GM12878 (cell line): ENCODE measurements at regions not wholly inside any gene's neighbourhood (a gene's known extent, or its start where the extent isn't known, plus 50 kb on each side); places are given as distances from the start of the nearest gene placed in this dataset.

Source experiments
- BACH1 ChIP-seq: fragments of 450-650 bp; IDR thresholded peaks from 2 replicates; pipeline ENCODE4 v1.6.1; 2017; ENCODE audit warnings: mild to moderate bottlenecking, borderline replicate concordance
- BMI1 ChIP-seq: fragments of 450-650 bp; IDR thresholded peaks from 2 replicates; pipeline ENCODE4 v1.6.1; 2016; ENCODE audit warnings: mild to moderate bottlenecking, moderate library complexity, borderline replicate concordance
- ESRRA ChIP-seq: IDR thresholded peaks from 2 replicates; pipeline ENCODE4 v1.6.1; 2012; ENCODE audit warnings: mild to moderate bottlenecking, low read length, improper control_type of control experiment
- GATAD2B ChIP-seq: fragments of 450-650 bp; conservative IDR thresholded peaks from 2 replicates; pipeline ENCODE4 v1.6.1; 2017; ENCODE audit warnings: low read depth, mild to moderate bottlenecking, moderate library complexity
- HCFC1 ChIP-seq: fragments of 150-350 bp; IDR thresholded peaks from 2 replicates; pipeline ENCODE4 v1.6.1; 2014; ENCODE audit warnings: low read length
- HDAC2 ChIP-seq: fragments of 200-600 bp; sonication (generic); IDR thresholded peaks from 2 replicates; pipeline ENCODE4 v1.6.1; 2017
- HDGF ChIP-seq: fragments of 450-650 bp; IDR thresholded peaks from 2 replicates; pipeline ENCODE4 v1.6.1; 2016; ENCODE audit warnings: antibody characterized with exemption
- MYB ChIP-seq: fragments of 150-350 bp; IDR thresholded peaks from 2 replicates; pipeline ENCODE4 v1.6.1; 2014; ENCODE audit warnings: mild to moderate bottlenecking, low read depth, low read length, borderline replicate concordance
- NR2C1 ChIP-seq: fragments of 450-650 bp; IDR thresholded peaks from 2 replicates; pipeline ENCODE4 v1.6.1; 2017; ENCODE audit warnings: antibody characterized with exemption, mild to moderate bottlenecking, moderate library complexity
- NR2F1 ChIP-seq: fragments of 450-650 bp; conservative IDR thresholded peaks from 2 replicates; pipeline ENCODE4 v1.6.1; 2017; ENCODE audit warnings: mild to moderate bottlenecking
- POLR2AphosphoS2 ChIP-seq: IDR thresholded peaks from 2 replicates; pipeline ENCODE4 v1.6.1; 2011; ENCODE audit warnings: low read depth, mild to moderate bottlenecking, low read length, improper control_type of control experiment, moderate library complexity
- RCOR1 ChIP-seq: conservative IDR thresholded peaks from 2 replicates; pipeline ENCODE4 v1.6.1; 2012; ENCODE audit warnings: low read depth, low read length, improper control_type of control experiment
- SIX5 ChIP-seq: IDR thresholded peaks from 2 replicates; pipeline ENCODE4 v1.6.1; 2011; ENCODE audit warnings: mild to moderate bottlenecking, low read depth, low read length, moderate library complexity; ENCODE audit not compliant: severe bottlenecking
- SMAD5 ChIP-seq: IDR thresholded peaks from 2 replicates; pipeline ENCODE4 v1.6.1; 2016; ENCODE audit warnings: antibody characterized with exemption, low read depth
- STAT1 ChIP-seq: fragments of 450-650 bp; conservative IDR thresholded peaks from 2 replicates; pipeline ENCODE4 v1.6.1; 2014; ENCODE audit warnings: antibody characterized with exemption, mild to moderate bottlenecking
- TCF7 ChIP-seq: IDR thresholded peaks from 2 replicates; pipeline ENCODE4 v1.6.1; 2014; ENCODE audit warnings: antibody characterized with exemption, borderline replicate concordance
- ZSCAN29 ChIP-seq: fragments of 450-650 bp; IDR thresholded peaks from 2 replicates; pipeline ENCODE4 v1.6.1; 2017; ENCODE audit warnings: mild to moderate bottlenecking, moderate library complexity
- TF ChIP-seq, protein P1 (sequence below): IDR thresholded peaks from 2 replicates; pipeline ENCODE4 v1.6.1; 2012; ENCODE audit warnings: improper control_type of control experiment, low read depth, low read length; ENCODE audit not compliant: insufficient replicate concordance
- TF ChIP-seq, protein P2 (sequence below): IDR thresholded peaks from 2 replicates; pipeline ENCODE4 v1.6.1; 2012; ENCODE audit warnings: mild to moderate bottlenecking, low read depth, low read length
- TF ChIP-seq, protein P3 (sequence below): IDR thresholded peaks from 2 replicates; pipeline ENCODE4 v1.6.1; 2011; ENCODE audit warnings: borderline replicate concordance, low read depth, mild to moderate bottlenecking, moderate library complexity, low read length; ENCODE audit not compliant: insufficient read depth, poor library complexity, severe bottlenecking

DNA sequence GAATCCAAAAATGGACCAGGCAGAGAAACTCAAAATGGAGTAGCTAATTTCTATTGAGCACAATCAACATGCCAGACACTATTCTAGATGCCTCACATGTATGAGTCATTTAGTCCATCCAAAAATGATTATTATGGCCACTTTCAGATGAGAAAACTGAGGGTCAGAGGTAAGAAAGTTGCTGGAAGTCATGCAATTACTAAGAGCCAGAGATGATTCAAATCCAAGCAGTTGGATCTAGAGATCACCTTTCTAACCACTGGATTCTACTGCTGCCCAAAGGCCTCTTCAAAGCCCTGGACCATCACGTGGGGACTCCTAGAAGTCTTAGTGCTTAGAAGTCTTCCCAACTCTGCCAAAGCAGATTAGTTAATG is 51.8 kb upstream of the HMHB1 start (continued):
- TF ChIP-seq, protein P1, sequence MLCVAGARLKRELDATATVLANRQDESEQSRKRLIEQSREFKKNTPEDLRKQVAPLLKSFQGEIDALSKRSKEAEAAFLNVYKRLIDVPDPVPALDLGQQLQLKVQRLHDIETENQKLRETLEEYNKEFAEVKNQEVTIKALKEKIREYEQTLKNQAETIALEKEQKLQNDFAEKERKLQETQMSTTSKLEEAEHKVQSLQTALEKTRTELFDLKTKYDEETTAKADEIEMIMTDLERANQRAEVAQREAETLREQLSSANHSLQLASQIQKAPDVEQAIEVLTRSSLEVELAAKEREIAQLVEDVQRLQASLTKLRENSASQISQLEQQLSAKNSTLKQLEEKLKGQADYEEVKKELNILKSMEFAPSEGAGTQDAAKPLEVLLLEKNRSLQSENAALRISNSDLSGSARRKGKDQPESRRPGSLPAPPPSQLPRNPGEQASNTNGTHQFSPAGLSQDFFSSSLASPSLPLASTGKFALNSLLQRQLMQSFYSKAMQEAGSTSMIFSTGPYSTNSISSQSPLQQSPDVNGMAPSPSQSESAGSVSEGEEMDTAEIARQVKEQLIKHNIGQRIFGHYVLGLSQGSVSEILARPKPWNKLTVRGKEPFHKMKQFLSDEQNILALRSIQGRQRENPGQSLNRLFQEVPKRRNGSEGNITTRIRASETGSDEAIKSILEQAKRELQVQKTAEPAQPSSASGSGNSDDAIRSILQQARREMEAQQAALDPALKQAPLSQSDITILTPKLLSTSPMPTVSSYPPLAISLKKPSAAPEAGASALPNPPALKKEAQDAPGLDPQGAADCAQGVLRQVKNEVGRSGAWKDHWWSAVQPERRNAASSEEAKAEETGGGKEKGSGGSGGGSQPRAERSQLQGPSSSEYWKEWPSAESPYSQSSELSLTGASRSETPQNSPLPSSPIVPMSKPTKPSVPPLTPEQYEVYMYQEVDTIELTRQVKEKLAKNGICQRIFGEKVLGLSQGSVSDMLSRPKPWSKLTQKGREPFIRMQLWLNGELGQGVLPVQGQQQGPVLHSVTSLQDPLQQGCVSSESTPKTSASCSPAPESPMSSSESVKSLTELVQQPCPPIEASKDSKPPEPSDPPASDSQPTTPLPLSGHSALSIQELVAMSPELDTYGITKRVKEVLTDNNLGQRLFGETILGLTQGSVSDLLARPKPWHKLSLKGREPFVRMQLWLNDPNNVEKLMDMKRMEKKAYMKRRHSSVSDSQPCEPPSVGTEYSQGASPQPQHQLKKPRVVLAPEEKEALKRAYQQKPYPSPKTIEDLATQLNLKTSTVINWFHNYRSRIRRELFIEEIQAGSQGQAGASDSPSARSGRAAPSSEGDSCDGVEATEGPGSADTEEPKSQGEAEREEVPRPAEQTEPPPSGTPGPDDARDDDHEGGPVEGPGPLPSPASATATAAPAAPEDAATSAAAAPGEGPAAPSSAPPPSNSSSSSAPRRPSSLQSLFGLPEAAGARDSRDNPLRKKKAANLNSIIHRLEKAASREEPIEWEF, result no peak
- no peak for TF ChIP-seq HCFC1
- TF ChIP-seq RCOR1, result no peak
- no peak for TF ChIP-seq SMAD5
- TF ChIP-seq TCF7, result peak; percentile 76
- no peak for TF ChIP-seq HDGF
- TF ChIP-seq, protein P2, sequence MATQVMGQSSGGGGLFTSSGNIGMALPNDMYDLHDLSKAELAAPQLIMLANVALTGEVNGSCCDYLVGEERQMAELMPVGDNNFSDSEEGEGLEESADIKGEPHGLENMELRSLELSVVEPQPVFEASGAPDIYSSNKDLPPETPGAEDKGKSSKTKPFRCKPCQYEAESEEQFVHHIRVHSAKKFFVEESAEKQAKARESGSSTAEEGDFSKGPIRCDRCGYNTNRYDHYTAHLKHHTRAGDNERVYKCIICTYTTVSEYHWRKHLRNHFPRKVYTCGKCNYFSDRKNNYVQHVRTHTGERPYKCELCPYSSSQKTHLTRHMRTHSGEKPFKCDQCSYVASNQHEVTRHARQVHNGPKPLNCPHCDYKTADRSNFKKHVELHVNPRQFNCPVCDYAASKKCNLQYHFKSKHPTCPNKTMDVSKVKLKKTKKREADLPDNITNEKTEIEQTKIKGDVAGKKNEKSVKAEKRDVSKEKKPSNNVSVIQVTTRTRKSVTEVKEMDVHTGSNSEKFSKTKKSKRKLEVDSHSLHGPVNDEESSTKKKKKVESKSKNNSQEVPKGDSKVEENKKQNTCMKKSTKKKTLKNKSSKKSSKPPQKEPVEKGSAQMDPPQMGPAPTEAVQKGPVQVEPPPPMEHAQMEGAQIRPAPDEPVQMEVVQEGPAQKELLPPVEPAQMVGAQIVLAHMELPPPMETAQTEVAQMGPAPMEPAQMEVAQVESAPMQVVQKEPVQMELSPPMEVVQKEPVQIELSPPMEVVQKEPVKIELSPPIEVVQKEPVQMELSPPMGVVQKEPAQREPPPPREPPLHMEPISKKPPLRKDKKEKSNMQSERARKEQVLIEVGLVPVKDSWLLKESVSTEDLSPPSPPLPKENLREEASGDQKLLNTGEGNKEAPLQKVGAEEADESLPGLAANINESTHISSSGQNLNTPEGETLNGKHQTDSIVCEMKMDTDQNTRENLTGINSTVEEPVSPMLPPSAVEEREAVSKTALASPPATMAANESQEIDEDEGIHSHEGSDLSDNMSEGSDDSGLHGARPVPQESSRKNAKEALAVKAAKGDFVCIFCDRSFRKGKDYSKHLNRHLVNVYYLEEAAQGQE, result no peak
- TF ChIP-seq HDAC2, result no peak
- 0 out of 2 replicates have a peak, but pooled peaks have one; percentile 18 for TF ChIP-seq NR2F1
- no peak for TF ChIP-seq BMI1
- no peak for TF ChIP-seq SIX5
- TF ChIP-seq STAT1, result no peak
- TF ChIP-seq NR2C1, result 0 out of 2 replicates have a peak, but pooled peaks have one; percentile 19
- TF ChIP-seq GATAD2B, result no peak
- no peak for TF ChIP-seq BACH1
- TF ChIP-seq, protein P3, sequence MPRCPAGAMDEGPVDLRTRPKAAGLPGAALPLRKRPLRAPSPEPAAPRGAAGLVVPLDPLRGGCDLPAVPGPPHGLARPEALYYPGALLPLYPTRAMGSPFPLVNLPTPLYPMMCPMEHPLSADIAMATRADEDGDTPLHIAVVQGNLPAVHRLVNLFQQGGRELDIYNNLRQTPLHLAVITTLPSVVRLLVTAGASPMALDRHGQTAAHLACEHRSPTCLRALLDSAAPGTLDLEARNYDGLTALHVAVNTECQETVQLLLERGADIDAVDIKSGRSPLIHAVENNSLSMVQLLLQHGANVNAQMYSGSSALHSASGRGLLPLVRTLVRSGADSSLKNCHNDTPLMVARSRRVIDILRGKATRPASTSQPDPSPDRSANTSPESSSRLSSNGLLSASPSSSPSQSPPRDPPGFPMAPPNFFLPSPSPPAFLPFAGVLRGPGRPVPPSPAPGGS, result no peak
- TF ChIP-seq MYB, result no peak
- TF ChIP-seq ZSCAN29, result no peak
- TF ChIP-seq ESRRA, result no peak
- TF ChIP-seq POLR2AphosphoS2, result no peak
